ENCODE measurements at regions not wholly inside any gene's neighbourhood (a gene's known extent, or its start where the extent isn't known, plus 50 kb on each side); places are given as distances from the start of the nearest gene placed in this dataset.

GRCh38 chr5:28780083-28780692 lies 1741.8 kb upstream of the CDH9 start:
- Histone ChIP-seq H3K27ac (no peak overlapping the region), H3K4me3 (no peak overlapping the region)

DNA sequence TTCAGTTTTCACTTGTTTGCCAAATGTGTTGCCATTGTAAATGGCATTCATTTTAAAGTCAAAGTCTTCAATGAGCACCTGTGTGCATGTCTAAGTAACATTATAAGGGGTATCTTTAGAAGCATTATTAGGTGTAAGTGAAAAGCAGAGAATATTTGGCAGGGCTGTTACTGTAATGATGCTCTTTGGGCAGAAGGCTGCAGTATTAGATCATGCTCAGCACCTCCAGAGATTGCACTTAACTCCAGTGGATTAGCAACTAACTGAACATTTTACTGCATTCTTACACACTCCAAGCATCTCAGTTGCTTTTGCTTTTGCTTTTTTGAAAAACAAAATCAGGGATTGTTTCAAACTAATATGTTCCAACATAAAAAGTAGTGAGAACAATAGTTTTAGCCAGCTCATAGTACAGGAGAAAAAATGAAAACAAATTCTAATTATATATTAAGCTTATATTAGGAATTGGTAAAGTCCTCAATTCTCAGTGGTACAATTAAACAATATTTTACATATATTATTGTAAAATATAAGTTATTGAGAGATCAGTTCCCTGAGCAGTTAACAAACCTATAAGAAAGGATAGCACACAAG lies 1740.9 kb upstream of the CDH9 start:
- H3K27ac ChIP-seq, result no peak overlapping the region
- H3K4me3 ChIP-seq, result no peak overlapping the region

DNA sequence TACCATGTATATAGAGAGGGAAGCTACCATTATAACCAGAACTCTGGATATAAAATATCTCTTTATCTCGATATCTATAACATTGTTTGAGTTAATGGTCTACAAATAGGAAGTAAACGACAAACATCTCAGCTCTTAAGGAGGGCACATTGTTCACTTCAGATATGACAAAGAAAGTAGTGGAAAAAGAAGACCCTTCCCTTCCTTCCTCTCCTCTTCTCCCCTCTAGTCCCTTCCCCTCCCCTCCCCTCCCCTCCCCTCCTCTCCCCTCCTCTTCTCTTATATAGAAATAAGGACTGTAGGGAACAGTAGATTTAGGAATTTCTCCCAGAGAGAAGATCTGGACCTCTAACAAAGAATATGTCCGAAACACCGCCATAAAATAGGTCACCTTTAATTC lies 1731.9 kb upstream of the CDH9 start:
- Histone ChIP-seq H3K27ac (no peak overlapping the region), H3K4me3 (no peak overlapping the region)

- no peak overlapping the region for H3K4me3 ChIP-seq
- no peak overlapping the region for H3K27ac ChIP-seq
These were observed 1728.3 kb upstream of the CDH9 start for GRCh38 chr5:28766565-28767158.

GRCh38 chr5:28751396-28751795 lies 1713.0 kb upstream of the CDH9 start:
- Histone ChIP-seq H3K27ac (no peak overlapping the region), H3K4me3 (no peak overlapping the region)

DNA sequence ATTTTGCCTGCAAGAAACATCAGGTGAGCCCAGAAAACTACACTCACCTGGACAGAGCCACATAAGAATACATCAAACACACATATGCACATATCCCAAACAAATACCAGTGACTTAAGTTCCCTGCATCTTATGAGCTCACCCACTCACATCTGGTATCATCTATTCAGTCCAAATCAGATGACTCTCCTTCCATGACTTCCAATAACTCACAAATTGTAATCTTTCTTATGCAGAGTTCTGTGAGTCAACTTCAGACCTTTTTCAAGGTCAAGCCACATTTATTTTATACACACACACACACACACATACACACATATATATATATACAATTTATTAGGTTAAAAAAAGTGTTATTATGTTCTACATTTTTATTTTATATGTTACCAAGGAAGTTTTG lies 1711.9 kb upstream of the CDH9 start:
- Histone ChIP-seq H3K27ac (no peak overlapping the region), H3K4me3 (no peak overlapping the region)

DNA sequence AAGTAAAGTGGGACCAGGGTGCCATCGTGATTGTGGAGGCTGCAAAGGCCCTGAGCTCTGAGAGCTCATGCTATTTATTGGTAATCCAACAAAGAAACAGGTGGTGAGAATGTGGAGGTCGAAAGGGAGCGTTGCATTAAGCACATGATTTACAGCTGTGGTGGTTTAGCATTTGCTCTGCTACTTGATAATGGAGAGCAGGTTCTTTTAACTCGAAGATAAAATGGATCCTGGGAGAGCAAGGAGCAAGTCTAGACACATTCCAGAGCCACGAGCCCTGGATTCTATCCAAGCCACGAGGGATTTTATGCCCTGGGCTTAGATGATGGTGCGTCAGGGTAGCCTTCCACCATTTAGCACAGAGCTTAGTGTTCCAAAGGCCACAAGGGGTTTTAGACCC lies 1710.1 kb upstream of the CDH9 start:
- H3K4me3 ChIP-seq, result no peak overlapping the region
- no peak overlapping the region for H3K27ac ChIP-seq

DNA sequence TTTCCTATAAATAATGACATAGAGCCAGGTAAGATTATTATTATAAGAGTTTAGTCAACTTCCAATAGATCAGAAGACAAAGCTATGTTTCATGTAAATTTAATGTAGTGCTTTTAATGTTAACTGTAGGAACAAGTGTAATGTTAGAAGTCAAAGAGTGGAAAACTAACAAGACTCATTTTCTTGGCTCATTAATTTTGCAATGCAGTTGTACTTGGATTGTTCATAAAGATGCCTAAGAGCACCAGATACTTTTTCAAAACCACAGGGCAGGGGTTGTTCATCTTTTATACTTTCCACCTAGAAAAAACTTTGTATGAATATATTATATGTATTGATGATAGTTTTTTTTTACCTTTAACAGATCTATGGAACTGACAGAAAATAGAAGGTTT lies 1705.3 kb upstream of the CDH9 start:
- Histone ChIP-seq H3K4me3 (no peak overlapping the region), H3K27ac (no peak overlapping the region)

DNA sequence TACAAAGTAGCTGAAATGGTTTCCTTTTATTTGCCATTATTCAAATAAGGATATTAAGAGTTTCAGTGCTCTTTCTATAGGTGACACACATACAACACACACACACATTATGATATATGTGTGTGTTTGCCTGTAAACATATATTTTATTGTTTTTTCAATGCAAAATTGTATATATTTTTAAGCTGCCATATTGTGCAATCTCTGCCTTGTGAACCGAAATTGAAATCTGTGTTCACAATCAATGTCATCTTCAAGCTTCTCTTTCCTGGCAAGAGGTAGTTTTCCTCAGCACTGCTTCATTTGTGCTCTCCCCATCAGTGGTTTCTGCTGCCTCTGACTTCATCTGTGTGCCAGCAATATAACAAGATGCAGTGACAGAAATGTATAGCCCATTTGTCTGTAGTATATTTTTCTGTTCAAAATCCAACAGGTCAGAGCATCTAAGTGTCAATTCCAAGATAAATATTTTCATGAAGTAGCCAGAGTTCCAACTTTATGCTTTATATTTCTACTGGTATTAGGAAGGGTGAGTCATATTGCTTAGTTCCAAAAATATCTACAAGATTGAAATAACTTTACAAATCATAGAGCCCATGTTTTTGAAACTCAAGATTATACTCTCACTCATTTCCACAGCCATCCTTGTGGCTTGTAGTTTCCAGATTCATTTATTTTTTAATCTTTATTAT lies 1704.8 kb upstream of the CDH9 start:
- H3K4me3 ChIP-seq, result no peak overlapping the region

DNA sequence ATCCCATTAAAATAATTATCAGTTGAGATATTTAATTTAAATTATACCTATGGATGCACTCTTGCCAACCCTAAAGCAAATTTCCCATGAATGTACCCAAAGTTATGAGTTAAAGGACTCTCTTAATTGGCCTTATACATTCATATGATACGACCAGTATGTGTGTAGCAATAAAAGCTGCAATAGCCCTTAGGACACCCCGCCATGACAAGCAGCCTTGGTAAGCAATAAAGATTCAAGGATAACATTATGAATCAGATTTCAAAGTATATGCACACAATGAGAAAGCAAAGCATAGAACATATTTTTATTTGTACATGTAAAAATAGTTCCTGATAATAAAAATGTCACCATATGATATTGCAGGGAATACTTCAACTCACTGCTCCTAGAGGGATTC lies 1699.3 kb upstream of the CDH9 start:
- Histone ChIP-seq H3K4me3 (no peak overlapping the region), H3K27ac (no peak overlapping the region)

More for the DNA sequence above, 1704.8 kb upstream of the CDH9 start:
- no peak overlapping the region for H3K27ac ChIP-seq

DNA sequence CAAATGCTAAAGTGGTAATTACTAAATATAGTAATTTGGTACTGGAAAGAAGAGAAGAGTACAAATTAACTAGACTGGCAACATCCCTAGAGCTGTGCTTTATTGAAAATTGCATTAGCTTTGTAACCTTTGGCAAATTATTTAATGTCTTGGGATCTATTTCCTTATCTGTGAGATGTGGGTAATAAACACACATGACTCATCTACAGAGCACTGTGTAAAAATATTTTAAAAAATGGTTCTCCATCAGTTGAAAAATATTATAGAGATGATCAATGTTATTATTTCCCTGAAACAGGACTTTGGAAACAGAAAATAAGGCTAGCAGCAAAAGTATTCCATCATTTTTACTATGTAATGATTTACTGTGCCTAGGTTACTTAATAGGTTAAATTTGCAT lies 1698.8 kb upstream of the CDH9 start:
- Histone ChIP-seq H3K27ac (no peak overlapping the region), H3K4me3 (no peak overlapping the region)

GRCh38 chr5:28734396-28734795 lies 1696.0 kb upstream of the CDH9 start:
- no peak overlapping the region for H3K4me3 ChIP-seq
- no peak overlapping the region for H3K27ac ChIP-seq

- no peak overlapping the region for H3K4me3 ChIP-seq
- no peak overlapping the region for H3K27ac ChIP-seq
These were observed 1690.7 kb upstream of the CDH9 start for GRCh38 chr5:28729067-28729466.

DNA sequence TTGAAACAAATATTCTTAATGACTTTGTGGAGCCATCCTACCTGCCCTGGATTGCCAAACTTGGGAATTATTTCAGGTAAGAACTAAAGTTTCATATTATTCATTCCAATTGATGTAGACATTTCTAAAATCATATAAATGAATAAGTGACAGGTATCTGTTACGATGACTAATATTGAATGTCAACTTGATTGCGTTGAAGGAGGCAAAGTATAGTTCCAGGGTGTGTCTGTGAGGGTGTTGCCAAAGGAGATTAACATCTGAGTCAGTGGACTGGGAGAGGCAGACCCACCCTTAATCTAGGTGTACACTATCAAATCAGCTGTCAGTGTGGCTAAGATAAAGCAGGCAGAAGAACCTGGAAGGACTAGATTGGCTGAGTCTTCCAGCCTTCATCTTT lies 1688.4 kb upstream of the CDH9 start:
- H3K4me3 ChIP-seq, result no peak overlapping the region

DNA sequence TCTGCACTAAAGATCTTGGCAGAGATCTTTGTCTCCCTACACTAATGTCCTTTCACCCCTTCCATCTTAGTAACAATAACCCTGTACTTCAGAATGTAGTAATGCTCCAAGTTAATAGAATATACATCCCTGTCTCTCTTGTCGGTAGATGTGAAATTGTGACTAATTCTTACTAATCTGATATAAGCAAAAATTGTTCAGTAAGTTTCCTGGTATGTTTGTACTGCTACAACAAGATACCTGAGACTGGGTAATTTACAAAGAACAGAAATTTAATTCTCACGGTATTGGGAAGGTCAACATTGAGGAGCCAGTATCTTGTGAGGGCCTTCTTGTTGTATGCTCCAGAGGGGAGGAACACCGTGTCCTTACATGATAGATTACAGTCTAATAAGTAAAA lies 1686.6 kb upstream of the CDH9 start:
- Histone ChIP-seq H3K4me3 (no peak overlapping the region), H3K27ac (no peak overlapping the region)

More for the DNA sequence above, 1688.4 kb upstream of the CDH9 start:
- H3K27ac ChIP-seq, result no peak overlapping the region

GRCh38 chr5:28714907-28715698 lies 1676.7 kb upstream of the CDH9 start:
- Histone ChIP-seq H3K4me3 (no peak overlapping the region), H3K27ac (no peak overlapping the region)

GRCh38 chr5:28710360-28710759 lies 1672.0 kb upstream of the CDH9 start:
- no peak overlapping the region for H3K4me3 ChIP-seq
- no peak overlapping the region for H3K27ac ChIP-seq

GRCh38 chr5:28708472-28708871 lies 1670.1 kb upstream of the CDH9 start:
- no peak overlapping the region for H3K27ac ChIP-seq
- no peak overlapping the region for H3K4me3 ChIP-seq

DNA sequence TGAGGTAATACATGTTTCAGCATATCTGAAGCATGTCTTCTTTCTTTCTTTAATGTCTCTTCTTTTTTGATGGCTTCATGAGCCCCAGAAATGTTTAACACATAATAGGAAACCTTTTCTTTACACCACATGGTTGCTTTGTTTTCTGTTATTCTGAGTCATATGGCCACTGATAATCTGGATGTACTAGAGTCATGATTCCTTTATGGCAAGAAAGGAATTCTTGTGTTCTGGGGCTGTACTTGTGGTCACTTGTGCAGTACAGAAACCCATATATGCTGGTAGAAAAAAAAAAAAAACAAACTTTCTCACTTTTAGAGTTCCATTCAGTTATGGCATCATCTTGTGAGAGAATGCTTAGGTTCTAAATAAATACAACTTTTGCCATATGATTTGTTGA lies 1669.3 kb upstream of the CDH9 start:
- H3K4me3 ChIP-seq, result no peak overlapping the region
- H3K27ac ChIP-seq, result no peak overlapping the region

GRCh38 chr5:28703651-28704260 lies 1665.4 kb upstream of the CDH9 start:
- Histone ChIP-seq H3K4me3 (no peak overlapping the region), H3K27ac (no peak overlapping the region)

Measured in skin epidermis (tissue), 12 donors.